ENCODE measurements at regions not wholly inside any gene's neighbourhood (a gene's known extent, or its start where the extent isn't known, plus 50 kb on each side); places are given as distances from the start of the nearest gene placed in this dataset.

GRCh38 chr11:119861160-119861559, 132.2 kb upstream of the NECTIN1 start:
- no peak for FAIRE-seq
- H3K27me3 ChIP-seq (replicated peaks in 1 of 2; ENCODE audit: control insufficient read depth in 2 of 2, insufficient read depth in 2 of 2, low read length in 1 of 2): peaks cover 2 to 5% of the 10 kb centered on the region in 2 experiments; a peak in 3 of 4 replicates
- TF ChIP-seq SMAD5 (IDR thresholded peaks at IDR 0.05; ENCODE audit: low read depth) (no peak), POLR2AphosphoS5 (IDR thresholded peaks at IDR 0.05; ENCODE audit: low read length) (no peak), RCOR1 (conservative IDR thresholded peaks at IDR 0.05; ENCODE audit: low read depth, low read length) (no peak), PML (IDR thresholded peaks at IDR 0.05; ENCODE audit: low read length) (no peak), ZSCAN29 (IDR thresholded peaks at IDR 0.05) (no peak), IRF5 (IDR thresholded peaks at IDR 0.05; ENCODE audit: borderline replicate concordance) (no peak), RFX5 (IDR thresholded peaks at IDR 0.05; ENCODE audit: low read depth, low read length) (no peak), YY1 (IDR thresholded peaks at IDR 0.05; ENCODE audit: low read depth, low read length) (no peak), ESRRA (IDR thresholded peaks at IDR 0.05; ENCODE audit: low read length) (no peak), ASH2L (IDR thresholded peaks at IDR 0.05; ENCODE audit: borderline replicate concordance, low read depth) (no peak), MYC (IDR thresholded peaks at IDR 0.05; ENCODE audit: insufficient read depth, insufficient read length, insufficient replicate concordance, low read length, severe bottlenecking) (no peak), SUPT20H (IDR thresholded peaks at IDR 0.05; ENCODE audit: borderline replicate concordance, control insufficient read depth, low read depth, low read length) (no peak), CHD2 (IDR thresholded peaks at IDR 0.05; ENCODE audit: borderline replicate concordance, low read depth, low read length) (no peak)
- CTCF ChIA-PET: no interaction called here
- in situ Hi-C loops (cut with MboI) (no loop called here), intact Hi-C loops (cut with micrococcal nuclease; ENCODE audit: unreplicated experiment) (no loop called here)
- no peaks in the 10 kb centered on the region for H3K79me2 ChIP-seq (ENCODE audit: control insufficient read depth, insufficient read depth, low read length)
- no peak for ATAC-seq
- POLR2A ChIA-PET: no interaction called here
- DNase-seq (ENCODE audit: low read depth, low spot score): no peak
- WGBS (ENCODE audit: insufficient coverage, insufficient replicate concordance, low lambda C conversion rate, missing lambda C conversion rate): 0% methylated on average over 5 of the region's 5 CpGs
- no peaks in the 10 kb centered on the region for H3K4me1 ChIP-seq (ENCODE audit: control insufficient read depth, insufficient read depth, low read length)
- H3K36me3 ChIP-seq (ENCODE audit: control insufficient read depth in 2 of 2, insufficient read depth in 2 of 2, low read length in 1 of 2): no peaks in the 10 kb centered on the region
- H2AFZ ChIP-seq (ENCODE audit: control insufficient read depth, low read depth, low read length): no peak overlapping the region
- BruUV-seq (replicated peaks): no TSS peak
- H3K4me3 ChIP-seq: no peak overlapping the region
- no peaks in the 10 kb centered on the region for H3K9me3 ChIP-seq (replicated peaks; ENCODE audit: control insufficient read depth, insufficient read depth, low read length)
- RAD21 ChIA-PET (ENCODE audit: unreplicated experiment): no interaction called here
- H3K9ac ChIP-seq (ENCODE audit: control insufficient read depth, insufficient read depth, low read length): no peak overlapping the region
- H3K4me2 ChIP-seq (ENCODE audit: control insufficient read depth, insufficient read depth): no peak overlapping the region
- SMC1A ChIA-PET (ENCODE audit: uncharacterized antibody, unreplicated experiment): no interaction called here
- H4K20me1 ChIP-seq (ENCODE audit: control insufficient read depth, insufficient read depth): no peaks in the 10 kb centered on the region
- H3K27ac ChIP-seq (ENCODE audit: control insufficient read depth, insufficient read depth): no peak overlapping the region
